Islet precursor cell (in vitro differentiated cells): ENCODE measurements at regions not wholly inside any gene's neighbourhood (a gene's known extent, or its start where the extent isn't known, plus 50 kb on each side); places are given as distances from the start of the nearest gene placed in this dataset.
"Not testable (repeated sequence)": the region's sequence is repeated elsewhere in the genome, so short reads cannot be mapped to it uniquely, and the experiment has no call there.

Source experiments
- DNase-seq: peaks from one replicate; pipeline ENCODE4 v3.0.0-alpha.2; 2018

DNA sequence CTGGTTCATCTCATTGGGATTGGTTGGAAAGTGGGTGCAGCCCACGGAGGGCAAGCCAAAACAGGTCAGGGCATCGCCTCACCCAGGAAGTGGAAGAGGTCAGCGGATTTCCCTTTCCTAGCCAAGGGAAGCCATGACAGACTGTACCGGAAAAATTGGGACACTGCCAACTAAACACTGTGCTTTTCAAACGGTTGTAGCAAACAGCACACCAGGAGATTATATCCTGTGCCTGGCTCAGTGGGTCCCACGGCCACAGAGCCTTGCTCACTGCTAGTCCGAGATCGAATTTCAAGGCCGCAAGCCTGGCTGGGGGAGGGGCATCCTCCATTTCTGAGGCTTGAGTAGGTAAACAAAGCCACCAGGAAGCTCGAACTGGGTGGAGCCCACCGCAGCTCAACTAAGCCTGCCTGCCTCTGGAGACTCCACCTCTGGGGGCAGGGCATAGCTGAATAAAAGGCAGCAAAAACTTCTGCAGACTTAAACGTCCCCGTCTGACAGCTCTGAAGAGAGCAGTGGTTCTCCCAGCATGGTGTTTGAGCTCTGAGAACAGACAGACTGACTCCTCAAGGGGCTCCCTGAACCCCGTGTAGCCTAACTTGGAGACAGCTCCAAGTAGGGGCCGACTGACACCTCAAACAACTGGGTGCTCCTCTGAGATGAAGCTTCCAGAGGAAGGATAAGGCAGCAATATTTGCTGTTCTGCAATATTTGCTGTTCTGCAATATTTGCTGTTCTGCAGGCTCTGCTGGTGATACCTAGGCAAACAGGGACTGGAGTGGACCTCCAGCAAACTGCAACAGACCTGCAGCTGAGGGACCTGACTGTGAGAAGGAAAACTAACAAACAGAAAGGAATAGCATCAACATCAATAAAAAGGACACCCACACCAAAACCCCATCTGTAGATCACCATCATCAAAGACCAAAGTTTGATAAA lies 191.0 kb upstream of the IRAK1BP1 start:
- DNase-seq = not testable (repeated sequence)

DNA sequence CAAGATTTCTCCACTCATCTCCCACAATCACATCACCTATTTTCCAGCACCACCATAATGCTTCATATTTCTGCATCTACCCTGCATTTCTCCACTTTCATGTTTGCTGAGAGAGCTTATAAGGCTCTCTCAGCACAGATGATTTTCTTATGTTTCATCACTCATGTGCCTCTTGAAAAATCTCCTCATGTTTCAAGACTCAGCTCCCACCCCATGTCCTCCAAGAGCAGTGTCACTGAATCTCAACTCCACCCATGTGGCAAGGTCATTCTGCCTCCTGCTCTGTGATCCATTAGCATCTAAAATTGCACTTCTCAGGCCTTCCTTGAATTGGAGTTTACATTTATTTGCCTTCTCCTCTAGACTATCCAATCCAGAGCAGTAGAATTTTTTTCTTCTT lies 178.7 kb upstream of the IRAK1BP1 start:
- no peak for DNase-seq

DNA sequence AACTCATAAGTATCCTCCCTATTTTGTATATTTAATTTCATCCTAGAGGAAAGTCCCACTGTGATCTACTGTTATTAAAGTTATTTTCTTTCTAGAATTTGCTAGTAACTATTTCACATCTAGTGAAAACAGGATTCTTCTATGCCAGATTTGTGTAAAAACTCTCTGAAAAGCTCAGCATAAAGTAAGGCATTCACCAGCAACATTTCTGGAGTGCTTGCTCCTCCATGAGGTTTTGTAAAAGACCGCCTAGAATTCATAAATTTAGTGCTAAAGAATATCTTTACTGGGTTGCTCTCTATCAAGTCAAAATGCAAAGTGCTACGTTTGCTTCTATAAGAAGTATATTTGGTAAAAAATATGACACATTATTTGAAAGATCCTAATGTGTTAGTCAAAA lies 173.5 kb upstream of the IRAK1BP1 start:
- DNase-seq = no peak

DNA sequence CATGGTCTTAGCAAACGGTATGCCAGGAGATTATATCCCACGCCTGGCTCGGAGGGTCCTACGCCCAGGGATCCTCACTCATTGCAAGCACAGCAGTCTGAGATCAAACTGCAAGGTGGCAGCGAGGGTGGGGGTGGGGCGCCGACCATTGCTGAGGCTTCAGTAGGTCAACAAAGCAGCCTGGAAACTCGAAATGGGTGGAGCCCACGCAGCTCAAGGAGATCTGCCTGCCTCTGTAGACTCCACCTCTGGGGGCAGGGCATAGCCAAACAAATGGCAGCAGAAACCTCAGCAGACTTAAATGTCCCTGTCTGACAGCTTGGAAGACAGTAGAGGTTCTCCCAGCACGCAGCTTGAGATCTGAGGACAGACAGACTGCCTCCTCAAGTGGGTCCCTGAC lies 172.7 kb upstream of the IRAK1BP1 start:
- DNase-seq = not testable (repeated sequence)

DNA sequence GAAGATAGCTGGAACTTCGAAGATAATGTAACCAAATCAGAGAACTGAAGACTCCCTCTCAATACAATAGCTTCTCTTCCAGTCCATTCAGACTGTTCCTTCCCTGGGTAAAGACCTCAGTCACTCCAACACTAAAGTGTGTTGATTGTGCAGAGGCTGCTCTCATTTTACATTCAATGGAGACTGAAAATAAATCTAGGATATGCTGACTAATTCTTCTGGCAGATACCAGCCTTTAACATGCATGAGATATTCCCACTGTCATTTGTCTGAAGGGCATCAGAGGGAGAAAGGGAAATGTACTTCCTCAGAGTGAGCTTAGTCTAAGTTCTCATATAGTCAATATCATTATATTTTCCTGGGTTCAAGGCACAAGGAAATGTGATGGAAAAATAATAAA lies 166.4 kb upstream of the IRAK1BP1 start:
- no peak for DNase-seq

DNA sequence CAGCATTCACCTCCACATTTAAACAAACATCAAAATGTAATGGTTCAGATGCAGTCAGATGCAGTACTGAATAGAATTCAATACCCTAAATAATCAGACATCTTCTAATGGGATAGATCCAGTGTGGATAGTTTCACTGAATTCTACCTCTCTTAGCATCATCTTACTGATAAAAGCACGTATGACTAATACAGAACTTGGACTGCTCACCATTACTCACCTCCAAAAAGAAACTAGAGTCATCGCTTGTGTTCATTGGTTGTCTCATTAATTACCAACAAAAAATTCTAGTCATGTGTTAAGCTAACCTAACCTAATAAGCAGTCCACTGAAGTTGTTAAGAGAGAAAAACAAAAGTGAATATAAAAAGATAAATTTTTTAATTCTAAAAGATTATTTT lies 165.9 kb upstream of the IRAK1BP1 start:
- no peak for DNase-seq

DNA sequence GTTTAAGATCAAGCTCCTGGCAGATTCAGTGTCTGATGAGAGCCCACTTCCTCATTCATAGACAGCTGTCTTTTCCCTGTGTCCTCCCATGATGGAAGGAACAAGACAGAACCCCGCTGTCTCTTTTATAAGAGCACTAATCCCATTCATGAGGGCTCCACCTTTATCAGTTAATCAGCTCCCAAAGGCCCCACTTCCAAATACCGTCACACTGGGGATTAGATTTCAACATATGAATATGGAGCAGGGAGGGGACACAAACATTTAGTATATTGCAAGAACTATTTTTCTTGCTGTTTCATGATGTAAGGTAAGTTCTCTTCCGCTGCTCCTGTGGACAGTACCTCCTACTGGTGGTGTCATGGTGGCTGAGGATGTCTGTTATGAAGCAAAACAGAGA lies 158.3 kb upstream of the IRAK1BP1 start:
- no peak for DNase-seq

DNA sequence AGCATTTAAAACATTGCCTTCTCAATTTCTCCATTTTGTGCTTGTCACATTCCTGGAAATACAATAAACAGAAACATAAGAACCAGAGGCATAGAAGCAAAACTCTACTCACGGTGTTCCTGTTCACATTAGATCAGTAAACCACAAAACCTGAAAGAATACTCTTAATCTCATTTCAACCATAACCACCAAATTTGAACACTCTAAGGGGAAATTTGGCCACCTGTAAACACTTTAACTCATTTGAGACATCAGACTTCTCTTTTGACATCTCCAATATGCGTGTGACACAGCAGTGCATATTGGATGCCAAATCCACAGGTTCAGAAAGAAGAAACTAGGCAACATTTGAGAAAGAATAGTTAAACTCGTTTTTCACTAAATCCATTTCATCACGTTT lies 153.8 kb upstream of the IRAK1BP1 start:
- no peak for DNase-seq

DNA sequence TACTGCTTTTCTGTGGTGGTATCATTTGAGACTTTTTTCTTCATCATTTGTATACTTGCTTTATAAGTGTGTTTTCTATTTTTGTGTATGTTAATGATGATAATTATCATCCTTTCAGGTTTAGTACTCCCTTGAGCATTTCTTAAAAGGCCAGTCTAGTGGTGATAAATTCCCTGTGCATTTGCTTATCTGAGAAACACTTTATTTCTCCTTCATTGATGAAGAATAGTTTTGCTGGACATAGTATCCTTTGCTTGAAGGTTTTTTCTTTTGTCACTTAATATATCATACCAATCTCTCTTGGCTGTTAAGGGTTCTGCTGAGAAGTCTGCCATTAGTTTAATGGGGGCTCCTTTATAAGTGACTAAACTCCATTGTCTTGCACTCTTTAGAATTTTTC lies 123.2 kb upstream of the IRAK1BP1 start:
- no peak for DNase-seq

DNA sequence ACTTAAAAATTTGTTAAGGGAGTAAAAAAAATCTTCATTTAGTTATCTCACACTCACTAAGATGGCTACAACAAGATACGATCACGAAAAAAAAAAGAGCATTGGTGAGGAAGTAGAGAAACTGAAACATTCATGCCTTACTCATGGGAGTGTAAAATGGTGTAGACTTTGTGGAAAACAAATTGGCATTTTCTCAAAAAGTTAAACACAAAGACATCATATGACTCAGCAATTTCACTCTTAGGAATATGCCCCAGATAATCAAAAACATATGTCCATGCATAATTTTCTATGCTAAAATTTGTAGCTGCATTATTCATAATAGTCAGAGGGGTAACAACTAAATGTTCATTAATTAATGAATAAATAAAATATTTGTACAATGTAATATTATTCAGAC lies 120.9 kb upstream of the IRAK1BP1 start:
- no peak for DNase-seq

DNA sequence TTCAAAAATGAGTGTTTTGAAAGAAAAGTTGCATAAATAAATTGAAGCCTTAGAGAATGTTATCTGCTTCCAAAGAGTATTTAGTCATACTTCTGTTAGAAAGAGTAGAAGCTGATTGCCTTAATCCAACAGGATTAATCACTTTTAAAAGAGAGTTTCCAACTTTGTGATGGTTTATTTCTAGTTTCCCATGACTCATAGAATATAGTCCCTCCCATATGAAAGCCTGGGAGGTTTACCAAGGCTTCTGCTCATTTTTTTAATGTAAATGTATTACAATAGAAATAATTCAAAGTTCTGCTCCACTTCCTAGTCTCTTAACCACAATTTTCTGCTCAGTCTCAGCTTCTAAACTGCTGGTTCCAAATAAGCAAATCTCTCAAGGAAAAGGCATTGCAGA lies 118.0 kb upstream of the IRAK1BP1 start:
- DNase-seq = no peak

DNA sequence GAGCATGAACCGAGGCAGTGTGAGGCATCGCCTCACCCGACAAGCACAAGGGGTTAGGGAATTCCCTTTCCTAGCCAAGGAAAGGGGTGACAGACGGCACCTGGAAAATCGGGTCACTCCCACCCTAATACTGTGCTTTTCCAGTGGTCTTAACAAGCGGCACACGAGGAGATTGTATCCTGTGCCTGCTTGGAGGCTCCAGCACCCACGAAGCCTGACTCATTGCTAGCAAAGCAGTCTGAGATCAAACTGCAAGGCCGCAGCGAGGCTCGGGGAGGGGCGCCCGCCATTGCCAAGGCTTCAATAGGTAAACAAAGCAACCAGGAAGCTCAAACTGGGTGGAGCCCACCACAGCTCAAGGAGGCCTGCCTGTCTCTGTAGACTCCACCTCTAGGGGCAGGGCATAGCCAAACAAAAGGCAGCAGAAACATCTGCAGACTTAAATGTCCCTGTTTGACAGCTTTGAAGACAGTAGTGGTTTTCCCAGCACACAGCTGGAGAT lies 109.0 kb upstream of the IRAK1BP1 start:
- DNase-seq = not testable (repeated sequence)

DNA sequence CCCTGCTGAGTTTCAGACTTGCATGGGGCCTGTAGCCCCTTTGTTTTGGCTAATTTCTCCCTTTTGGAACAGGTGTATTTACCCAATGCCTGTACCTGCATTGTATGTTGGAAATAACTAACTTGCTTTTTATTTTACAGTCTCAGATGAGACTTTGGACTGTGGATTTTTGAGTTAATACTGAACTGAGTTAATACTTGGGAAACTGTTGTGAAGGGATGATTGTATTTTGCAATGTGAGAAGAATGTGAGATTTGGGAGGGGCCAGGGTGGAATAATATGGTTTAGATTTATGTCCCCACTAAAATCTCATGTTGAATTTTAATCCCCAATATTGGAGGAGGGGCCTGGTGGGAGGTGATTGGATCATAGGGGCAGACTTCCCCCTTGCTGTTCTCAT lies 99.1 kb upstream of the IRAK1BP1 start:
- DNase-seq = no peak

DNA sequence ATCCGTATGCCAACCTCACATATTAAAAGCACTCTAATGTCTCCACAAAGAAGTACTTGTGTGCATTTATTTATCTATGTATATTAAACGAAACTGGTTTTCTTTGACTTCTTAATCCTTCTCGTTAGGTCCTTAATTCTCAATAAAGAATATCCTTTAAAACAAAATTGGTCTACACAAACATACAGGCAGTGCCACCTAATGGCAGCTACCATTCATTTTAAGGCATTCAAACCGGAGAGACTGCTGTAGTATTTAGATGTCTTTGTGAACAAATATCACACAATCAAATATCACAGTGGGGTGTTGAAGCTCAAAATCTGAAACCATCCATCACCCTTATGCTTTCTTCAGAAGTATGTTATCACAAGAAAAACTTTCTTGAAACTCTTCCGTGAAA lies 96.6 kb upstream of the IRAK1BP1 start:
- DNase-seq = no peak

DNA sequence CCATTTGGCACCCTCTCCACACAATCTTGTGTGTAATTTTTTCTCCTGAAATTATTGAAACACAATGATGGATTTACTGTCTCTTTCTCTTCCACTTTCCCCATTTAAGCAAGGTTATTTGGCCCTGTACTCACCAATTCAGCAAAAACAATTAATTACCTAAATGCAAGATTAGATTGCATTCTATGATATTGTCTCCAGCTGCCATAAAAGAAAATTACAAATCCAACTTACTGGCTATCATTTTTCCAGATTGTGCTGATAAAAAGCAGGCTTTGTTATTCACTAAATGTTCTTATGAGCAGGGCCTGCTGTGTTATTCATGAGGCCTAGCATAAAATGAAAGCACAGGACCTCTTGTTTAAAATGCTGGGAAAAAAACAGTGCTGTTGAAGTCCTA lies 95.8 kb upstream of the IRAK1BP1 start:
- DNase-seq = no peak

DNA sequence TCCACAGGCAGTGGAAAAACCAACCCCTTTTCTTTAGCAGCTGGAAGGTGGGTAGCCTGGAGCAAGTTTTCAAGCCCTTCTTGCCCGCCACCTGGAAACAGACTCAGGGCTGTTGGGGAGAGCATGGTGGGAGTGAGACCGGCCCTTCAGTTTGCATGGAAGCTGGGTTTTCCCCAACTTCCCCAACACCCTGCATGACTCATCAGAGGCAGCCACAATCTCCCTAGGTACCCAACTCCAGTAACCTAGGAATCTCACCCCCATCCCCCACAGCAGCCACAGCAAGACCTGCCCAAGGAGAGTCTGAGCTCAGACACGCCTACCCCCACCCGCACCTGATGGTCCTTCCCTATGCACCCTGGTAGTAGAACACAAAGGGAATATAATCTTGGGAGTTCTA lies 86.3 kb upstream of the IRAK1BP1 start:
- no peak for DNase-seq

DNA sequence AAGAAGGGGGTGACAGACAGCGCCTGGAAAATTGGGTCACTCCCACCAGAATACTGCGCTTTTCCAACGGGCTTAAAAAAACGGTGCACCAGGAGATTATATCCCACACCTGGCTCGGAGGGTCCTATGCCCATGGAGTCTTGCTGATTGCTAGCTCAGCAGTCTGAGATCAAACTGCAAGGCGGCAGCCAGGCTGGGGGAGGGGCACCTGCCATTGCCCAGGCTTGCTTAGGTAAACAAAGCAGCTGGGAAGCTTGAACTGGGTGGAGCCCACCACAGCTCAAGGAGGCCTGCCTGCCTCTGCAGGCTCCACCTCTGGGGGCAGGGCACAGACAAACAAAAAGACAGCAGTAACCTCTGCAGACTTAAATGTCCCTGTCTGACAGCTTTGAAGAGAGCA lies 84.0 kb upstream of the IRAK1BP1 start:
- DNase-seq = not testable (repeated sequence)

DNA sequence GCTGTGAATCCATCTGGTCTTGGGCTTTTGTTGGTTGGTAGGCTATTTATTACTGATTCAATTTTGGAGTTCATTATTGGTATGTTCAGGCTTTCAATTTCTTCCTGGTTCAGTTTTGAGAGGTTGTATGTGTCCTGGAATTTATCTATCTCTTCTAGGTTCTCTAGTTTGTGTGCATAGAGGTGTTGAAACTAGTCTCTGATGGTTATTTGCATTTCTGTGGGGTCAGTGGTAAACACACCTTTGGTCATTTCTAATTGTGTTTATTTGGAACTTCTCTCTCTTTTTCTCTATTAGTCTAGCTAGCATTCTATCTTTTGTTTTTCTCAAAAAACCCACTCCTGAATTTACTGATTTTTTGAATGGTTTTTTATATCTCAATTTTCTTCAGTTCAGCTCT lies 70.1 kb upstream of the IRAK1BP1 start:
- DNase-seq = no peak

DNA sequence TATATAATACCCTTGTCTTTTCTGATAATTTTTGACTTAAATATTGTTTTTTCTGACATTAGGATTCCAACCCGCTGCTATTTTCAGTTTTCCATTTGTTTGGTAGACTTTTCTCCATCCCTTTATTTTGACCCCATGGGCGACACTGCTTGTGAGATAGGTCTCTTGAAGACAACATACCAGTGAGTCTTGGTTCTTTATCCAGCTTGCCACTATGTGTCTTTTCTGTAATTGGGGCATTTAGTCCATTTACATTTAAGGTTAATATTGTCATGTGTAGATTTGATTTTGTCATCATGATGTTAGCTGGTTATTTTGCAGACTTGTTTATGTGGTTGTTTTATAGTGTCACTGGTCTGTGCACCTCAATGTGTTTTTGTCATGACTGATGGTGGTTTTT lies 67.7 kb upstream of the IRAK1BP1 start:
- no peak for DNase-seq

DNA sequence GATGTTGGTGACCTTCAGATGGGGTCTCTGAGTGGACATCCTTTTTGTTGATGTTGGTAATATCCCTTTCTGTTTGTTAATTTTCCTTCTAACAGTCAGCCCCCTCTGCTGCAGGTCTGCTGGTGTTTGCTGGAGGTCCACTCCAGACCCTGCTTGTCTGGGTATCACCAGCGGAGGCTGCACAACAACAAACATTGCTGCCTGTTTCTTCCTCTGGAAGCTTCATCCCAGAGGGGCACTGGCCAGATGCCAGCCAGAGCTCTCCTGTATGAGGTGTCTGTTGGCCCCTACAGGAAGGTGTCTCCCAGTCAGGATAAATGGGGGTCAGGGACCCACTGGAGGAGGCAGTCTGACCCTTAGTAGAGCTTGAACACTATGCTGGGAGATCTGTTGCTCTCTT lies 60.6 kb upstream of the IRAK1BP1 start:
- DNase-seq = not testable (repeated sequence)

DNA sequence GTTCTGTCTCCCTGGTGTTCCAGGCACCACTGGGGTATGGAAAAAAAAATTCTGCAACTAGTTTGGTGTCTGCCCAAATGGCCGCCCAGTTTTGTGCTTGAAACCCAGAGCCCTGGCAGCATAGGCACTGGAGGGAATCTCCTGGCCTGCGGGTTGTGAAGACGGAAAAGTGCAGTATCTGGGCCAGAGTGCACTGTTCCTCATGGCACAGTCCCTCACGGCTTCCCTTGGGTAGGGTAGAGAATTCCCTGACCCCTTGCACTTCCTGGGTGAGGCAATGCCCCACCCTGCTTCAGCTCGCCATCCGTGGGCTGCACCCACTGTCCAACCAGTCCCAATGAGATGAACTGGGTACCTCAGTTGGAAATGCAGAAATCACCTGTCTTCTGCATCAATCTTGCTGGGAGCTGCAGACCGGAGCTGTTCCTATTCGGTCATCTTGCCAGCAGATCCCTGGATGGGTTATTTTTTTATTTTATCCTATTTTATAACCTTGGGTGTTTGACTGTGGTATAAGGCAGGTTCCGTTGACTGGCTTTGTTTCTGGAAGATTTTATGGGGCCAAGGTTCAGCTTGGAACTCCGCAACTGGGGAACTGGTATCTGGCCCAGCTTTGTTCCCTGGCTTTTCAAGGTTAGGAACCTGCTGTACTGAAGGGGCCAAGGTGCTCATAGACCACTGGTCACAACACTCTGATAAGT lies 59.5 kb upstream of the IRAK1BP1 start:
- DNase-seq = not testable (repeated sequence)

DNA sequence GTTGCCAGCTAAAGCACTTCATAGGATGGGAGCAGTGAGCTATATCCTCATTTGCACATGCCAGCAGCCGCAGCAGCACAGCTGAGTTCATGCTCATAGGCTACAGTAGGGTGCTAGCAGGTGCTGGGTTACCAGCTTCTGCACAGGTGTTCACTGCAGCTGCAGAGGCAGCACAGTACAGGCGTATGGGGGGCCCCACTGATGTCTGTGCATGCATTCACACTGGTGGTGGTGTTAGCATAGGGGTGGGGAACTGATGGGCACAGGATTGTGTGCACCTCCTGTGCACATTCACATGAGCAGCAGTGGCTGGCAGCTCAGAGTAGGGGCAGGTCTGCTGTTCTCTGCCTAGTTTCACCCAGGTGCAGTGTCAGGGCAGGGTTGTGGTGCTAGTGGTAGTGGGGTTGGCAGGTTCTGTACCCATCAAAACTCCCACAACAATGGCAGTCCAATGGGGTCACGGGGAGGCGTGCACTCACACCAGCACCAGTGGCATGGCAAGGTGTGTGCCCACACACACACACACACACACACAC lies 58.9 kb upstream of the IRAK1BP1 start:
- no peak for DNase-seq

DNA sequence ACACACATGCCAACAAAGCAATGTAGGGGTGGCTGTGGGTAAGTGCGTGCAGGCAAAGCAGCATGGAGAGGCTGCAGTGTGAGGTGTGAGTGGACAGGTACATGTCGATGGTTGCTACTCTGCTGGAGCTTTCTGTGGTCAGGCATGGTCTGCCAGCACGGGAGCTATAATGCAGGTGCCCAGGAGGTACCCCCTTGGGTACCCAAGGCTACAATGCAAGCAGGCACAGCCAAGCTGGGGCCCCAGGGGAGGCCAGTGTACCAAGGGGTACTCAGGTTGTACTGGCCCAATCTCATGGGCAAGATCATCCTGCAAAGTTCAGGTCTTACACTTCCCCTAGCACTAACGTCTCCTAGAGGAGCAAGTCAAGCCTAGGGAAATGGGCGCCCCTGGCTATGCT lies 58.4 kb upstream of the IRAK1BP1 start:
- DNase-seq = no peak

DNA sequence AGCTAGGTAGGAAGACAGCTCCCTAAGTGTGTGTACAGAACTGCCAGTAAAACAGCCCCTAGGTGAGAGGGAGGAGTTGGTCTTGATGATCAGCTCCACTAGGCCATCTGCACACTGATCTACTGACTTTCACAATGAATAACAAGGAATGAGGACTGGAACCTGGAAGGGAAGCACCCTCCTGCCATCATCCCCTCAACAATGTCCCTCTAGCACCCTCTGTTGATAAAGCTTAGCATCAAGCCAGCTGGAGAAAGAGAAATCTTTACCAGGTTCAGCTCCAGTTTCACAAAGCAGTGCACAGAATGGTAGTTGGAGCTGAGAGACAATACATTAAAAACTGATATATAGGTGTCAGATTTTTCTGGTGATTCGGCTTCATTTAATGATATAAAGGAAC lies 57.2 kb upstream of the IRAK1BP1 start:
- DNase-seq = peak; percentile 68
